ENCODE measurements at regions not wholly inside any gene's neighbourhood (a gene's known extent, or its start where the extent isn't known, plus 50 kb on each side); places are given as distances from the start of the nearest gene placed in this dataset.

DNA sequence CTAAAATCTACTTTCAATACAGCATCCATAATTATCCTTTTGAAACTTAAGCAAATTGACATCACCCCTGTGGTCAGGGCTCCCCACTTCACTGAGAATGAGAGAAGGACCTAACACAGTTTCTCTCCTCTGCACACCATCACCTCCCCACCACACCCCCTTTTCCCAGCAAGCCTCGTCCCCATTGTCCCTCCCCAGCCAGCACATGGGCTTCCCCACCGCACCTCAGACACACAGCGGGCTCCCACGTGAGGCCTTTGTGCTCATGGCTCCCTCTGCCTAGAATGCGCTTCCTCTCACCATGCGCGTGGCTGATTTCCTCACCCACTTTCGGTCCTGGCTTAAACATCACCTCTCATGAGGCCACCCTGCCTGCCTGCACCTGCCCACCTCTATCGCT, 639.0 kb upstream of the FRG1 start:
- DNase-seq (ENCODE audit: low read depth, low spot score) = no peak
- CTCF ChIA-PET = no interaction called here
- POLR2A ChIA-PET = no interaction called here
- TF ChIP-seq, protein P1, sequence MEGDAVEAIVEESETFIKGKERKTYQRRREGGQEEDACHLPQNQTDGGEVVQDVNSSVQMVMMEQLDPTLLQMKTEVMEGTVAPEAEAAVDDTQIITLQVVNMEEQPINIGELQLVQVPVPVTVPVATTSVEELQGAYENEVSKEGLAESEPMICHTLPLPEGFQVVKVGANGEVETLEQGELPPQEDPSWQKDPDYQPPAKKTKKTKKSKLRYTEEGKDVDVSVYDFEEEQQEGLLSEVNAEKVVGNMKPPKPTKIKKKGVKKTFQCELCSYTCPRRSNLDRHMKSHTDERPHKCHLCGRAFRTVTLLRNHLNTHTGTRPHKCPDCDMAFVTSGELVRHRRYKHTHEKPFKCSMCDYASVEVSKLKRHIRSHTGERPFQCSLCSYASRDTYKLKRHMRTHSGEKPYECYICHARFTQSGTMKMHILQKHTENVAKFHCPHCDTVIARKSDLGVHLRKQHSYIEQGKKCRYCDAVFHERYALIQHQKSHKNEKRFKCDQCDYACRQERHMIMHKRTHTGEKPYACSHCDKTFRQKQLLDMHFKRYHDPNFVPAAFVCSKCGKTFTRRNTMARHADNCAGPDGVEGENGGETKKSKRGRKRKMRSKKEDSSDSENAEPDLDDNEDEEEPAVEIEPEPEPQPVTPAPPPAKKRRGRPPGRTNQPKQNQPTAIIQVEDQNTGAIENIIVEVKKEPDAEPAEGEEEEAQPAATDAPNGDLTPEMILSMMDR (IDR thresholded peaks at IDR 0.05; ENCODE audit: insufficient read depth, low read length, missing control alignments) = no peak
- H3K4me3 ChIP-seq (ENCODE audit: low read depth, low read length) = no peak overlapping the region

DNA sequence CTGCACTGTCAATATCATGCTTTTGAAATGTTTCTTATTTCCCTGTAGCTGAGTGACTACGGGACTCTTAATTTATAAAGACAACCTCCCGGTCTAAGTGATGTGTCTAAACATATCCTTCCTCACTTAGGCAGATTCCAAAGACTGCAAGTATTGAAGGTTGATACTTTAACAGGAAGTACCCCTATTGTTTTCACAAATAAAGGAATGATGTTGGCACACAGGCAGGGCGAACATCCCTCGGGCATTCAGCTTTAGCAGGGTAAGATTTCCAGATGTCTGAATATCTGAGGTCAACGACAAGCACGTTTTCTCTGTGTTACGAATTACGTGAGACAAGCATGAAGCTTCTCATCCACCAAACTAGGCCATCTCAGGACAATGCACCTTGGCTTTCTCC, 638.0 kb upstream of the FRG1 start:
- TF ChIP-seq, protein P1 (IDR thresholded peaks at IDR 0.05; ENCODE audit: insufficient read depth, low read length, missing control alignments) = no peak
- DNase-seq (ENCODE audit: low read depth, low spot score) = no peak
- POLR2A ChIA-PET = no interaction called here
- no peak overlapping the region for H3K4me3 ChIP-seq (ENCODE audit: low read depth, low read length)
- CTCF ChIA-PET = no interaction called here

DNA sequence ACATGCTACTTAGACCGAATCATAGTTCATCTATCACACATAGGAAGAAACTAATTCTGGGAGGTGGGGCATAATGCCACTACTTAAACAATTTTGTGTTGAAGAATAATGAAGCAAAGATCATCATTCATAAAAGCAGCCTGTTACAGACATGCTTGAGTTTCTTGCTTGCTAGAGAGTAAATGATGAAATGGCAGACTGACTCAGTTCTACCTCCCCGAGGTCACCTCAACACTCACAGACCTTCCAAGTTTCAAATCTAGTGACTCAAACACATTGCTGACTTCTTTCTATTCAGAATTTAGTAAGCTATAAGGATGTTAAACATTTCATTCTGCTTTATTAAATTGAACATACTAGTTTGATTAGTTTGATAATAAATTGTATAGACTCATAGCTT, 636.5 kb upstream of the FRG1 start:
- CTCF ChIA-PET = no interaction called here
- no peak for DNase-seq (ENCODE audit: low read depth, low spot score)
- POLR2A ChIA-PET = no interaction called here

DNA sequence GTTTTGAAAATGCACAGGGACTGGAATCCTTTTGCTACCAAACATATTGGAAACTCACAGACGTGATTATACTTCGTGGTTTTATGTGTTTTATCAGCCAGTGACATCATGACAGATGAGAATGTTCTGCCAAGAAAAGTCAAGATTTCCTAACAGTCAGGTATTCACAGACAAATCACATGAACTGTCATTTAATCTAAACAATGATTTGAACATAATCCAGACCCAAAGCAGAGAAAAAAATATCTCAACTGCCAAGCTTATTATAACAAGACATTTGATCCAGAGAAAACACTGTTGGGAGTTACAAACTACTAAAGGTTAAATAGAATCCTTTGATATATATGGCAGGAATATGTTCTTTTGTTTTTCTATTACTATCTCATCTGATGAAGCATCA, 635.9 kb upstream of the FRG1 start:
- no peak overlapping the region for H3K4me3 ChIP-seq (ENCODE audit: low read depth, low read length)
- DNase-seq (ENCODE audit: low read depth, low spot score) = no peak
- TF ChIP-seq, protein P1 (IDR thresholded peaks at IDR 0.05; ENCODE audit: insufficient read depth, low read length, missing control alignments) = no peak
- CTCF ChIA-PET = no interaction called here
- POLR2A ChIA-PET = no interaction called here

More for the DNA sequence above, 636.5 kb upstream of the FRG1 start:
- TF ChIP-seq, protein P1 (IDR thresholded peaks at IDR 0.05; ENCODE audit: insufficient read depth, low read length, missing control alignments) = no peak
- no peak overlapping the region for H3K4me3 ChIP-seq (ENCODE audit: low read depth, low read length)

DNA sequence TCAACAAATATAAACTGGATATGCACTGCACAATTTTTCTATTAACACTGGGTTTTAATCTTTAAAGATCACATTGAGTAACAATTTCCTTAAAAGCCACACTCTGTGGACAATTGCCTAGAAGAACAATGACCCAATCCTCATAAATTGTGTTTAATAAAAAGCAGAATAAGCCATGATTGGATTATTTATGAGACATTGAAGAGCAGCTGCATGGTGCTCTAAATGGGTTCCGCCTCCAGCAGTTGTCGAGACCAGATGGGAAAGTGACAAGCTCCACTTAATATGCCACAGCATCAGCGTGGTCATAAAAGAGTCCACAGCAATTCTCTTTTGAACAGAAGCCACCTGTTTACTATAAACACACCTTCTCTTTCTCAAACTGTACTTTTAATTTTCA, 635.2 kb upstream of the FRG1 start:
- no peak for DNase-seq (ENCODE audit: low read depth, low spot score)
- no peak overlapping the region for H3K4me3 ChIP-seq (ENCODE audit: low read depth, low read length)
- CTCF ChIA-PET = no interaction called here
- POLR2A ChIA-PET = no interaction called here
- TF ChIP-seq, protein P1 (IDR thresholded peaks at IDR 0.05; ENCODE audit: insufficient read depth, low read length, missing control alignments) = no peak

DNA sequence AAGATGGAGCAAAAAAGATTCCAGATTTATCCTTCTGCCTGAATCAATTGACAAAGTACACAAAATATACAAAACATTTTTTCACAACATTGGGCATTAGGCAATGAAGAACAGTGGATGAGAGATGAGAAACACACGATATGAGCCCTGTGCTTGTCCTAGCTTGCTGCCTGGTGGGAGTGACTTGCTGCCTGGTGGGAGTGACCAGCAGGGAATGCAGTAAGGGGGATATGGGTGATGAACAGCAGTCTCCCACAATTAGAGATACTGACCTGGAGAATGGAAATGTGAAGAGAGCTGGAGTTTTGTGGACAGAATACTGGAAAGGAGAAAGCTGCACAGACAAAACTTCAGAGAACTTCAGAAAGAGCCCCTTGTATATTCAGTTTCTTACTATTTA, 629.4 kb upstream of the FRG1 start:
- ChIA-PET POLR2A (no interaction called here), CTCF (no interaction called here)

More for the DNA sequence above, 629.4 kb upstream of the FRG1 start:
- no peak overlapping the region for H3K4me3 ChIP-seq (ENCODE audit: low read depth, low read length)
- DNase-seq (ENCODE audit: low read depth, low spot score) = no peak
- TF ChIP-seq, protein P1 (IDR thresholded peaks at IDR 0.05; ENCODE audit: insufficient read depth, low read length, missing control alignments) = no peak
